Endodermal cell (in vitro differentiated cells): ENCODE measurements at regions not wholly inside any gene's neighbourhood (a gene's known extent, or its start where the extent isn't known, plus 50 kb on each side); places are given as distances from the start of the nearest gene placed in this dataset.

Experiments used
- DNase-seq: peaks from one replicate; pipeline ENCODE4 v3.0.0-alpha.2; 2017
- H3K27ac ChIP-seq: 2 replicates; pipeline ENCODE4 v1.5.1; 2013; ENCODE audit warnings: mild to moderate bottlenecking, low read depth, low read length, moderate library complexity
- H3K27me3 ChIP-seq: 2 replicates; pipeline ENCODE4 v1.6.1; 2013; ENCODE audit warnings: mild to moderate bottlenecking, low read length, moderate library complexity; ENCODE audit not compliant: insufficient read depth, control insufficient read depth, poor library complexity, severe bottlenecking
- H3K36me3 ChIP-seq: 2 replicates; pipeline ENCODE4 v1.7.0; 2013; ENCODE audit warnings: mild to moderate bottlenecking, low read length, moderate library complexity; ENCODE audit not compliant: control insufficient read depth, insufficient read depth
- H3K4me1 ChIP-seq: one replicate; pipeline ENCODE4 v1.7.0; 2013; ENCODE audit warnings: low read length; ENCODE audit not compliant: control insufficient read depth, insufficient read depth
- H3K4me3 ChIP-seq: 2 replicates; pipeline ENCODE4 v1.5.1; 2013; ENCODE audit warnings: mild to moderate bottlenecking, low read length, moderate library complexity
- H3K9ac ChIP-seq: 2 replicates; pipeline ENCODE4 v1.6.1; 2013; ENCODE audit warnings: mild to moderate bottlenecking, low read length, moderate library complexity; ENCODE audit not compliant: poor library complexity, severe bottlenecking; ENCODE audit errors: extremely low read depth
- H3K9me3 ChIP-seq: 2 replicates; pipeline ENCODE4 v1.6.1; 2013; ENCODE audit warnings: mild to moderate bottlenecking, low read length, moderate library complexity; ENCODE audit not compliant: control insufficient read depth
- H3K27ac Mint-ChIP-seq: 2 replicates; pipeline ENCODE4 v1.8.0; 2020; ENCODE audit warnings: mixed read lengths
- H3K27me3 Mint-ChIP-seq: 2 replicates; pipeline ENCODE4 v1.8.0; 2021; ENCODE audit warnings: mild to moderate bottlenecking, mixed read lengths; ENCODE audit not compliant: insufficient read depth
- H3K36me3 Mint-ChIP-seq: 2 replicates; pipeline ENCODE4 v1.8.0; 2020; ENCODE audit warnings: low read depth, mixed read lengths
- H3K4me1 Mint-ChIP-seq: 2 replicates; pipeline ENCODE4 v1.8.0; 2020; ENCODE audit warnings: mixed read lengths
- H3K4me3 Mint-ChIP-seq: 2 replicates; pipeline ENCODE4 v1.8.0; 2020; ENCODE audit warnings: mild to moderate bottlenecking, moderate library complexity, mixed read lengths
- H3K9me3 Mint-ChIP-seq: 2 replicates; pipeline ENCODE4 v1.8.0; 2020; ENCODE audit warnings: mild to moderate bottlenecking, mixed read lengths
- WGBS, 2 experiments: methylation state at CpG; one replicate each; pipeline versions ENCODE4 v1.1.5 to v1.1.7; 2013; ENCODE audit warnings: missing lambda C conversion rate in 2 of 2, mixed read lengths in 1 of 2; ENCODE audit not compliant: insufficient coverage in 1 of 2, insufficient read length in 1 of 2; 5-methylcytosine and 5-hydroxymethylcytosine counted together
- TF ChIP-seq, protein P1 (sequence below): fragments of 200-600 bp; sonication (generic); conservative IDR thresholded peaks from 2 replicates; pipeline ENCODE4 v1.5.0; 2021; ENCODE audit warnings: antibody characterized with exemption, mild to moderate bottlenecking

DNA sequence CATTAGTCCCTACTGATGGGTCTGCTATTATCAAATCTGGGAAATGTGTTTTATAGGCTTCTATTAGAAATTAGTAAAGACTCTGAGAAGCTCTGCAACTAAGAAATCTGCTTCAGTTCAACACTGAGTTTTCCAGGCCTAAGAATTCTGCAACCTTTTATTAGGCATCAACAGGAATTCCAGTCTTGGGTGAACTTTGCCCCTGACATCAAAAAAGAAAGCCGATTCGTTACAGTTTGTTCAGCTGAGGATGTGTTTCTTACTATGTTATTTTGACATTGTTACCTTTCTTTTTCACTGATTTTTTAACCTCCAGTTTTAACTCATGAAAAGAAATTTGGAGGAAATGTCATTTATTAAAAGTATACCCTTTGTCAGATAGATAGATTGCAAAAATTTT is 131.5 kb upstream of the KCNH8 start:
- Mint-ChIP-seq H3K4me3 (no peak overlapping the region), H3K27ac (no peak overlapping the region), H3K9me3 (peaks cover 5% of the 10 kb centered on the region), H3K36me3 (no peaks in the 10 kb centered on the region), H3K4me1 (peaks cover 14% of the 10 kb centered on the region), H3K27me3 (no peaks in the 10 kb centered on the region)
- H3K4me1 ChIP-seq, result peaks cover 11% of the 10 kb centered on the region
- TF ChIP-seq, protein P1, sequence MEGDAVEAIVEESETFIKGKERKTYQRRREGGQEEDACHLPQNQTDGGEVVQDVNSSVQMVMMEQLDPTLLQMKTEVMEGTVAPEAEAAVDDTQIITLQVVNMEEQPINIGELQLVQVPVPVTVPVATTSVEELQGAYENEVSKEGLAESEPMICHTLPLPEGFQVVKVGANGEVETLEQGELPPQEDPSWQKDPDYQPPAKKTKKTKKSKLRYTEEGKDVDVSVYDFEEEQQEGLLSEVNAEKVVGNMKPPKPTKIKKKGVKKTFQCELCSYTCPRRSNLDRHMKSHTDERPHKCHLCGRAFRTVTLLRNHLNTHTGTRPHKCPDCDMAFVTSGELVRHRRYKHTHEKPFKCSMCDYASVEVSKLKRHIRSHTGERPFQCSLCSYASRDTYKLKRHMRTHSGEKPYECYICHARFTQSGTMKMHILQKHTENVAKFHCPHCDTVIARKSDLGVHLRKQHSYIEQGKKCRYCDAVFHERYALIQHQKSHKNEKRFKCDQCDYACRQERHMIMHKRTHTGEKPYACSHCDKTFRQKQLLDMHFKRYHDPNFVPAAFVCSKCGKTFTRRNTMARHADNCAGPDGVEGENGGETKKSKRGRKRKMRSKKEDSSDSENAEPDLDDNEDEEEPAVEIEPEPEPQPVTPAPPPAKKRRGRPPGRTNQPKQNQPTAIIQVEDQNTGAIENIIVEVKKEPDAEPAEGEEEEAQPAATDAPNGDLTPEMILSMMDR, result no peak
- no peaks in the 10 kb centered on the region for H3K36me3 ChIP-seq
- no peak overlapping the region for H3K9ac ChIP-seq
- H3K27ac ChIP-seq, result no peak overlapping the region
- H3K27me3 ChIP-seq, result no peaks in the 10 kb centered on the region
- DNase-seq, result no peak
- H3K9me3 ChIP-seq, result no peaks in the 10 kb centered on the region
- 50 to 88% methylated on average over 2 of the region's 2 CpGs for WGBS, 2 experiments
- H3K4me3 ChIP-seq, result no peak overlapping the region

DNA sequence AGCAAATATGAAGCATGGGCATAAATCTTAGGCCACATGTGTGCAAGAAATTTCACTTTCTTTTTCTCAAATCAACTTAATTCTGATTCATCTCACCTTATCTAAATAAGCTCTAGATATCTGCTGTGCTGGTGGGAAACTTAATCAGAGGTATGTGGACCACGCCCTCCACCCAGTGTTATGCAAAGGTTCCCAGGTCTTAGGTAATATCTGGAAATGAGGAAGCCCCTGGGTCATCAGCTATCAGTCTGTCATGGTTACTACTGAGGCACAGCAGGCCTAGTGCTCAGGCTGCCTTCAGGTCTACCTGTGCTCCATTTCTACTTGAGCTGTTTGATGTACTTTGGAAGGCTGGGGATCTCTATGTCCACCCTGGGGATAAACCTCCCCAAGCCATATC is 134.4 kb upstream of the KCNH8 start:
- peak; percentile 73 for DNase-seq
- Histone ChIP-seq H3K36me3 (no peaks in the 10 kb centered on the region), H3K9me3 (no peaks in the 10 kb centered on the region), H3K4me1 (peaks cover 11% of the 10 kb centered on the region), H3K4me3 (no peak overlapping the region), H3K27me3 (no peaks in the 10 kb centered on the region), H3K9ac (no peak overlapping the region), H3K27ac (no peak overlapping the region)
- Mint-ChIP-seq H3K27me3 (no peaks in the 10 kb centered on the region), H3K9me3 (peaks cover 6% of the 10 kb centered on the region), H3K4me1 (peaks cover 14% of the 10 kb centered on the region), H3K27ac (no peak overlapping the region), H3K36me3 (no peaks in the 10 kb centered on the region), H3K4me3 (no peak overlapping the region)
- WGBS, 2 experiments, result 76% methylated on average over 1 of the region's 1 CpG; no CpG with 5 or more reads in 1 of the 2 experiments
- TF ChIP-seq, protein P1, result no peak

DNA sequence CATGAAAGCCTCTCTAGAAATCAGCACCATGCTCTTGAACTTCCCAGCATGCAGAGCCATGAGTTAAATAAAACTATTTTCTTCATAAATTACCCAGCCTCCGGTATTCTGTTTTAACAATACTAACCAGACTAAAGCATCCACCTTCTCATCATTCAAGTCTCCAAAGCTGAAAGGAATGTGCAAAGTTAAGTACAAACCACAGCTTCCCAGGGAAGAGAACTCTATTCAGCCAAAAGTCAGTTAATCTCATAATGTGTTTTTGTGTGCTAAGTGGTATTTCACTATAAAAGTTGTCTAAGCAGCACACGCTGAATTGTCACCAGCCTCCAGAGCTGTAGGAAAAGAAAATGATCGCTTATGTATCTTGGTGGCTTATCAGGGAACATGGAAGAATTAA is 135.5 kb upstream of the KCNH8 start:
- no peaks in the 10 kb centered on the region for H3K36me3 ChIP-seq
- H3K9me3 ChIP-seq, result no peaks in the 10 kb centered on the region
- peaks cover 6% of the 10 kb centered on the region for H3K9me3 Mint-ChIP-seq
- no peak overlapping the region for H3K4me3 Mint-ChIP-seq
- 93 to 94% methylated on average over 3 of the region's 3 CpGs for WGBS, 2 experiments
- no peak overlapping the region for H3K27ac Mint-ChIP-seq
- no peak for DNase-seq
- H3K4me1 Mint-ChIP-seq, result peaks cover 14% of the 10 kb centered on the region
- H3K27me3 ChIP-seq, result no peaks in the 10 kb centered on the region
- TF ChIP-seq, protein P1, result no peak
- no peak overlapping the region for H3K9ac ChIP-seq
- H3K36me3 Mint-ChIP-seq, result no peaks in the 10 kb centered on the region
- no peak overlapping the region for H3K4me3 ChIP-seq
- H3K4me1 ChIP-seq, result peaks cover 11% of the 10 kb centered on the region
- no peak overlapping the region for H3K27ac ChIP-seq
- H3K27me3 Mint-ChIP-seq, result no peaks in the 10 kb centered on the region
